Stimulated activated CD8-positive, alpha-beta memory T cell treated with anti-CD3 and anti-CD28 coated beads, Interleukin-15, amount 100 ng/mL, for 4 hours (primary cell): ENCODE measurements at regions not wholly inside any gene's neighbourhood (a gene's known extent, or its start where the extent isn't known, plus 50 kb on each side); places are given as distances from the start of the nearest gene placed in this dataset.

Experiments
- DNase-seq, 2 donors: peaks; one replicate each; pipeline ENCODE4 v3.0.0-alpha.2; 2020; ENCODE audit warnings: low read depth in 2 of 2

DNA sequence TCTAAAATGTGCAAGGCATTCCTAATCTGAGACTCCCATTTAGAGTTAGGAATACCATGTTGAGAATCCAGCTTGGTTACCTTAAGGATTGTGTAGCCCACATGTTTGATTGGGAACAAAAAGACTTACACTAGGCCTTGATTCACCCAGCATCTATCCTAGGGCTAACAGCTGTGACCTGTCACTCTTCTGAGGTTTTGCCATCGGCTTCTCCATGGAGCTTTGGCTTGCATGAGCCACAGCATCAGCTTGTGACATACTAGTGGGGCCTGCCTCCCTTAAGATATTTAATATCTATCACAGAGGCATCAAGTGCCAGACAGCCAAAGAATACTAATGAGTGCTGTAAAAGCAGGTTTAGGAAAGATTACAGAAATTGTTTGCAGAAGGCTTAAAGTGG lies 241.3 kb upstream of the UBE2E3 start:
- no peak for DNase-seq

GRCh38 chr2:180735799-180736198 lies 244.6 kb upstream of the UBE2E3 start:
- no peak for DNase-seq

GRCh38 chr2:180734382-180734781 lies 246.0 kb upstream of the UBE2E3 start:
- DNase-seq = no peak

DNA sequence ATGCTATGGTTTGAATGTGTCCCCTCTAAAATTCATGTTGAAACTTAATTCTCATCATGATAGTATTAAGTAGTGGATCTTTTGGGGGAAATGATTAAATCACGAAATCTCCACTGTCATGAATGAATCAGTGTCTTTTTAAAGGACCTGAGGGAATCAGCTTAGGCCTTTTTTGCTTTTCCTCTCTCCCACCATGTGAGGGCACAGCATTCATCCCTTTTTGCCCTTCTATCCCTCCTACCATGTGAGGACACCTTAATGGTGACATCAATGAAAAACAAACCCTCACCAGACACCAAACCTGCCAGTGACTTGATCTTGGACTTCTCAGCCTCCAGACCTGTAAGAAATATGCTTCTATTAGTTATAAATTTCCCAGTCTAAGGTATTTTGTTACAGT lies 247.1 kb upstream of the UBE2E3 start:
- no peak for DNase-seq

- DNase-seq = no peak
These were observed 248.1 kb upstream of the UBE2E3 start for GRCh38 chr2:180732337-180732736.

DNA sequence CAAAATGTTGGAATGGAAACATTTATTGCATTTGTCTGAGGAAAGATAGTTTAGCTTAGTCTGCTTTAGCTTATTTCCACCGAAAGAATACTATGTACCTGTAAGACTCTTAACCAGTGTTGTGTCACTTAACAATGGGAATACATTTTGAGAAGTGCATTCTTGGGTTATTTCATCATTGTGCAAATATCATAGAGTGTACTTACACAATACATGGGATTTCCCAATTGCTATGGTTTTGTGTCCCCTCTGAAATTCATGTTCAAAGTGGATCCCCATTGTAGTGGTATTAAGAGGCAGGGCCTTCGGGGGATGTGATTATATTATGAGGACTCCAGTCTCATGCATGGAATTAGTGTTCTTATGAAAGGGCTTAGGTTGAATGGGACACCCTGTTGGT lies 249.4 kb upstream of the UBE2E3 start:
- no peak for DNase-seq

DNA sequence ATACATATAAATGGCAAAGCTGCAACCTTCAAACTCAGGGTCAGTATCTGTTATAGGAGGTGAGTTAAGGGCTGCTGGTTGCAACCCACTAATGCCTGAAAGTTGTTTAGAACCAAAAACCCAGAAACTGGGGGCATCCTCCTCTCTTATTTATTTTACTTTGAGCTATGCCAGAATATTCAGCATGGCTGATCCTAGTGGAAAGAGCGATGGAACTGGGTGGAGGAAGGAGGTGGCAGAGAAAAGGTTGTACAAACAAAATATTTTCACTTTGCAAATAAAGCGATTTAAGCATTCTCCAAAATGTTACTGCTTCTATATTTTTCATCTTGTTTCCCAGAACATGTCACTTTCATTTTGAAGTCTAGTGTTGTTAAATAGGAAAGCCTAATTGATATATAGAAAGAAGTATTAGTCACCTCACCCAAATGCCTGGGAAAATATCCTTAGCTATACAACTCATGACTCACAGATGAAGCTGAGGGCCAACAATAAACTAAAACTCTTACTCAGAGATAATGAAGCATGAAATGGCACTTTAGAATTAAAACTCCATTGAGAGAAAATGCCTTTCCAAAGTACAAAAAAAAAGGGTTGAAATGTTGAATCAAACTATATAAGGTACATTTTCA lies 251.4 kb upstream of the UBE2E3 start:
- no peak for DNase-seq

DNA sequence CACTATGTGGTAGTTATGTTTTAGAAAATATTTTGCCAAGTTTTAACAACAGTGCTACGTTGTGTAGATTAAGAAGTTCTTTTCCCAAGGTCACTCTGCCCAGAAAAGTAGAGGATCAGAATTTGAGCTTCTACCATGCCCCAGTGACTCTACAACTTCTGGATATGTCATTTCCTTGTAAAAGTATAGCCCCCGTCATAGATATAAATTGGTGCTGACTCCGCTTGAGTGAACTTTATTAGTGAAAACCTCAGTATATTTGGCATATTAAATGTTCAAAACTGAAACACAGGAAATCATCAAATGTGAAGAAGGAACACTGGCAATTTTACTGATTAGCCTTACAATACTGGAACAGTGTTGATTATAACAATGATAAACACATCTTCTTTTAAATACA lies 256.7 kb upstream of the UBE2E3 start:
- no peak for DNase-seq

DNA sequence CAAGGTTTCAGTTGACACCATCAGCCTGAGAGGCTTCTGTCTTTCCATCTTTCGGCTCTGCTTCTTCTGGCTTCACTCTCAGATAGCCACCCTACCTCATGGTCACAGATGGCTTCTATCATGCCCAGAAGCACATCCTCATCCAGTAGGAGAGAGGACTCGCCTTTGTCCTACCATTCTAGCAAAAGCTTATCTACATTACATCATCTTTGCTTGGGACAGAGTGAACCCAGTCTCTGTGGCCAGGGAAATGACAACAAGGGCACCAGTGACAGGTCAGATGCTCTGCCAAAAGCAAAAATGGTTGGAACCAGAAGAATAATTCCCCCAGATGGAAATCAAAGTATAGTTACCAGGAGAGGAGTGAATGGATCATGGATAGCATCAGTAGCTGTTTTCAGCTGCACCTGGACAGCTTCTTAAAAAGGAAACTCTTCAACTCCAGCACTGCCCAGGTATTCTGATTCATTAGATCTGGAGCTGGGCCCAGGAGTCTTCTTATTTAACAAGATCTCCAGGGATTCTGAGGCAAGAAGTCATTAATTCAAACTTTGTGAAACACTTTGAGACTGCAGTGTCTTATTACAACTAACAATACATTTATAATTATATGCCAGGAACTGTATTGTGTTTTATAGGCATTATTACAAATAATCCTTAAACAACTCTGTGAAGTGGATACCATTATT lies 257.7 kb upstream of the UBE2E3 start:
- no peak for DNase-seq

DNA sequence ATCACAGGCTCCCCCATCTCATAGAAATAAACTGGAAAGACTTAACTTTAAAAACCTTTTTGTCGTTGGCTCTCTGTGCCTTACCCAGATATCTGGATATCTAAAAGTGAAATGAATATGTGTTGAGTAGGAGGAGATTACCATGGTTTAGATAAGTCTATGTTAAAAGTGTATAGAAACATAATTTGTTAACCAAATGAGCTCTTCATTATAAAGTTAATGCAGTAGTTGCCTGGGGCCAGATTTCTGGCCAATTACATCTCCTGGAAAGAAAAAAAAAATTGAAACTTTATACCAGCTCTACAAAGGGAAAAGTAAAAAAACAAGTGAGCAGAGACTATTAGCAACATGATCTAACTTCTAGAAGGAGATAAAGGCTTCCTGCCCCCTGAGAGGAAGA lies 259.6 kb upstream of the UBE2E3 start:
- no peak for DNase-seq

DNA sequence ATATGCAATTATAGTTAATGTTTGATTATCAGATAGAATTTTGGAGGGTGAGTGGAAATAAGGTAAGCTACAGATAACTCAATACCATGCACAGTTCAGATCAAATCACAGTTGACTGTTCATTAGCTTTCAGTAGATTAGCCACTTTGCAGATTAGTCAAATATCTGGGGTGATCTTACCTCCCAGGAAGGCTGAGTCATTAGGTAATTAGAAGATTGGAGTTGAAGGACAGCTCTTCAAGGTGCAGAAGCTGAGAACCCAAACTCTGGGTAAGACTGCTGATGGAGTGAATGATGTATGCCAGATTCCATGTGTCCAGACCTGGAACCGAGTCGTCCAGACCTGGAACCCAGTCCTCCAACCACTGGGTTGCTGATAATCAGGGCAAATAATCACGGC lies 262.8 kb upstream of the UBE2E3 start:
- DNase-seq = no peak

DNA sequence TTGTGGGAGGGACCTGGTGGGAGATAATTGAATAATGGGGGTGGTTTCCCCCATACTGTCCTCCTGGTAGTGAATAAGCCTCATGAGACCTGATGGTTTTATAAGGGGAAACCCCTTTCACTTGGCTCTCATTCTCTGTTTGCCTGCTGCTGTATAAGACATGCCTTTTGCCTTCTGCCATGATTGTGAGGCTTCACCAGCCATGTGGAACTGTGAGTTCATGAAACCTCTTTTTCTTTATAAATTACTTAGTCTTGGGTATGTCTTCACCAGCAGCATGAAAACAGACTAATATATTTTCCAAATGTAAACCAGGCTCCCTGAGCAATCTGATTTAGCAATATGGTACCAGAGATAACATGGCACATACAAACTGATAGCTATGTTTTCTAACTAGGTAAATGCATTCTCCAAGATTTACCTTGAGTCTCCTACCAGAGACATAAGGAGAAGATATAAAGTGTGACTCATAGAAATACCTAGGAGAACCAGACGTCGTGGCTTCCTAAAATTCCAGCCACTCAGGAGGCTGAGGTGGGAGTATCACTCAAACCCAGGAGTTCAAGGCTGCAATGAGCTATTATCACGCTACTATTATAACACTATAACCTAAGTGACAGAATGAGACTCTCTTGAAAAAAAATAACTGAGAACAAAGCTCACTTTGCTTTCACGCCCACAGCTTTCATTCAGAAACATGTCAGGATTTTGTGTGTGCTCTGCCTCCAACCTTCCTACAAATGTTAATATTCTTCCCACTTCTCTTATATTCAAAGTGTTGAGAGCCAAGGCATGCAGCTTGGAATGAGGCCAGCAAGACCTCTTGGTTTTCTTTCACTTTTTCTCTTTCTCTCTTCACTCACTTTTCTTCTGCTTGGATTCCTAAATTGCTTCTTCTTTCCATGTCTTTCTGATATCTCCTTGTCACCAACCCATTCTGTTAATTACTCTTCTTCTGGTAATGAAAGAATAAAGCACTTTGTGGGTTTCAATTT lies 263.9 kb upstream of the UBE2E3 start:
- DNase-seq = no peak

GRCh38 chr2:180715044-180715443 lies 265.4 kb upstream of the UBE2E3 start:
- no peak for DNase-seq

DNA sequence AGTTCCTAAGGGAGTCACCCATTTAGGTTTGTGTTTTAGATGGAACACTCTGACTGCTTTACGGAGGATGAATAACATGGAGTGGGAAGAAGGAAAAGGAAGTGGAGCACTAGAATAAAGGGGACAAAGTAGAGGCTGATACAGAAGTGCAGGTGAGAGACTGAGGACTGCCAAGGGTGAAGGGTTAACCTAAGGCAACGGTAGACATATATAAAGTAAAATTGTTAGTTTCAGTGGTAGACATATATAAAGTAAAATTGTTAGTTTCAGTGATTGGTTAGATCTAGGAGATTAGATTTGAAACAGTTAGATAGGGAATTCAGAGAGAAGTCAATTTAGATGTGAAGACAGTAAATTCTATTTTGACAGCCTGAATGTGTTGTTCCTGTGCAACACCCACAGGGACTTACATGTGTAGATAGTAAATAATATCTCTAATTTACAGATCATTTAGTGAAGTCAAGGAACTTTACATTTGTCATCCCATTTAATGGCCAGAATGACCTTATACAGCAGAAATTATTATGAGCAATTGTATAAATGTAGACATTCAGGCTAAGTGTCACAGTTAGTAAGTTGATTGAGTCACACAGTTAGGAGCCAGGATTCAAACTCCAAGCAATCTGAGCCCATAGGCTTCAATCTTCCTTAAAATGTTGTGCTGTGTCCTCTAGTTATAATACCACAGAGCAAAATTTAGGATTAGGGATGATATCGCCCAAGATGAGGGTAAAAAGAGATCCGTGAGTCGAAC lies 270.8 kb upstream of the UBE2E3 start:
- DNase-seq = no peak

GRCh38 chr2:180707884-180708205 lies 272.6 kb upstream of the UBE2E3 start:
- DNase-seq = no peak

DNA sequence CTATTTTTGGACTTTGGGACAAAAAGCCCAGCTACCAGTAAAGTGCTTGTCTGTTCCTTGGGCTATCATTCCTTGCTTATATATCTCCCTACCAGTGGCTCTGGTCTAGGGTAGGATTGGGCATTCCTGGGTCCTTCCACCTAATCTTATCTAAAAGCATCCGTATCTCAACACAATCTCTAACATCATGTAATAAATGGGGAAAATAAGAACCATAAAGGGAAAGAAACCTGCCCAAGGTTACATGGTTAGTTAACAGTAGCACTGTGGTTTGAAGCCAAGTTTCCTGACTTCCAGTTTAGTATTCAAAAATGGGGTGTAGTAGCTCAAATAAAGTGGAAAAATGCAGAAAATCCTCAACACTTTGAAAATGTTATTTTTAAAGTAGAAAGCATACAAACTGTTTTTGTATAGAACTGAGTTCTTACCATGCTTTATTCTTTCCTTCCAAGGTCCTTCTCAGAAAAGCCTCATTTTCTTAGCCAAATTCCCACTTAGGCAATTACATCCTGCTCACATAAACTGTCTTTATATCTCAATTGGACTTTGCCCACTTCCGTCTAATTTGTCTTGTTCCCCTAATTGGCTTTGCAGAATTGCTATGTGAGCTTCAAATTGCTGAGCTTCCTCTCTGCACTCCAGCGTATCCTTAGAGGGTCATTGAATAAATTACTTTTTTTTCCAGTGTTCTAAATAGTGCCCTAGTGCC lies 273.1 kb upstream of the UBE2E3 start:
- DNase-seq = no peak

- no peak for DNase-seq
These were observed 273.7 kb upstream of the UBE2E3 start for GRCh38 chr2:180706694-180707093.

DNA sequence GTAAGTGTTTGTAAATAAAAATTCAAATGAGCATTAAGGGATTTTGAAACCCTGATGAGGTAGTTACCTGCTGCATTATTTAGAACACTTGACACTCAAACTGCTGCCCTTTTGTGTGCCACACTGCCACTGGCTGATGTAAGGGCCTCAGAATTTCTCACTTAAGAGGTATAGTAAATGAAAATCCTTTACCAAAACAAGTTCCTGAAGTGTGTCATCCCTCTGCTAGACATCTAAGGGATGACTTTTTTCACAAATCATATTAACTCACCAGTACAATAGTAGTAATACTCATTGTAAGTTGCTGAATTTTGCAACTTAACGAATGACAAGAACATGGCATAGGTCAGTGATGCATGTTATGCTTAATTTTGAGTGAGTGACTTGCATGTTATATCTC lies 274.9 kb upstream of the UBE2E3 start:
- DNase-seq = no peak

- DNase-seq = no peak
These were observed 275.3 kb upstream of the UBE2E3 start for GRCh38 chr2:180705122-180705521.

DNA sequence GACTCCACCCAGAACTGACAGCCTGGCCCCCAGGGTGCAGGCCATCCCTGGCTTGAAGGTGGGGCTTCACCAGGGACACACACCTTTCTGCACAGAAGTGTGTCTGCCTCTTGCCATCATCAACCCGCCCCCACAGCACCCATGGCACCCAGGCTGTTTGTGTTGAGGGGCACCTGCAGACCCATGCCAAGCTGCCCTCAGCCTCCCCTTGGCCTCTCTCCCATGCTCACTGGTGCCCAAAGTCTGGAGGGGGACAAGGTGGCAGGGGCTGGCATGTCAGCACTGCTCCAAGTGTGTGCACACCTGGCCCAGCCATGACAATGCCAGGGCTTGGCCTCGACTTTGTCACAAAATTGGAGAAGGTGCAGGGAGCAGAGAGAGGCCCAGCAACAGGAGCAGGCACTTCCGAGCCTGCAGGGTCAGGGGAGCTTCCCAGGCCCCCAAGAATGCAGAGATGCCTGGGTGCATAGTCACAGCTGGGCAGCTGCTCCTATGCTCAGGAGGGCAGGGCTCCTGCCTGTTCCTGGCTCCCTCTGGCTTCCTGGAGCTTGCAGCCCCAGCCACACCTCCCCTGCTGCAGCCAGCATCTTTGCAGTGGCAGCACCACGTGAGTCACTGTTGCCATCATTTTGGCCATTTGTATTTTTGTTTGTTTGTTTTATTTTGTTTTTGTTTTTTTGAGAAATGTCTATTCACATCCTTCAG lies 280.6 kb upstream of the UBE2E3 start:
- no peak for DNase-seq

GRCh38 chr2:180698668-180699067 lies 281.7 kb upstream of the UBE2E3 start:
- DNase-seq = no peak
